HG02943 (cell line): ENCODE measurements at regions not wholly inside any gene's neighbourhood (a gene's known extent, or its start where the extent isn't known, plus 50 kb on each side); places are given as distances from the start of the nearest gene placed in this dataset.
A peak's percentile ranks its signal among the peaks of the same experiment; 100 is the strongest.

Experiments
- ATAC-seq: cut with Tn5 transposase; IDR thresholded peaks from one replicate; pipeline ENCODE4 v1.9.1; 2021; ENCODE audit warnings: mild to moderate bottlenecking, low read depth, moderate library complexity; ENCODE audit not compliant: unreplicated experiment

- ATAC-seq: no peak
Observed at GRCh38 chr6:54706844-54707605, 139.5 kb upstream of the FAM83B start.

DNA sequence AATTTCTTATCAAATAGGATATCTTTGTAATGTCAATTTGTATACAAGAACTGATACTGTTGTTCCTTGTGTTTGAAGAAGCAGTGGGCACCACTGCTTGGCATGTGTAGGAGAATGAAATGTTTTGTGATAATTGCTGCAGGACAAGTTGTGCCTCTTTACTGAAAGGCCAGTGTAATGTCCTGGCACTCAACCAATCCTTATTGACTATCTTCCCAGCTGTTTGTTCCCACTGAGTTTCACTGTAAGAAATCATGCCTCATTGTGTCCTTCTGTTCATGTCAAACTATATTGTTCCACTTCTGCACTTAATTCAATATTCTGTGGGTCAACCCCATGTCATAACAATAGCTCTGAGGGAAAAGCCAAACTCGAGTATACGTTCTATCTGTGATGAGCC, 136.1 kb upstream of the FAM83B start:
- no peak for ATAC-seq

- no peak for ATAC-seq
Observed at GRCh38 chr6:54716010-54716409, 130.6 kb upstream of the FAM83B start.

DNA sequence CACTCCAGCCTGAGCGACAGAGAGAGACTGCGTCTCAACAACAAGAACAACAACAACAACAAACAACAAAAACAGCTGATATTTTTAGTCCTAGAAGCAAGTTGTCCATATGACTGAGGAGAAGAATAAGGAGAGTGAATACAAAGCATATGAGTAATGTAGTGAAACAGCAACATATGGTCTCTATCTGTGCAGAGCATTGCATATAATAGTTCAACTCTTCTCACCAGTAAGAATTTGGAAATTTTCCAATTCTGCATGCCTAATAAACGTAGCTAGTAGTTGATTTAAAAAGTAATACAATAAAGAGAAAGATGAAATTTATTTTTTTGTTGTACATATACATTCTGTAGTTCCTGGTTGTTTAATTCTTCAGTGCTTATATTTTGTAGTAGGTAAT, 129.7 kb upstream of the FAM83B start:
- no peak for ATAC-seq

DNA sequence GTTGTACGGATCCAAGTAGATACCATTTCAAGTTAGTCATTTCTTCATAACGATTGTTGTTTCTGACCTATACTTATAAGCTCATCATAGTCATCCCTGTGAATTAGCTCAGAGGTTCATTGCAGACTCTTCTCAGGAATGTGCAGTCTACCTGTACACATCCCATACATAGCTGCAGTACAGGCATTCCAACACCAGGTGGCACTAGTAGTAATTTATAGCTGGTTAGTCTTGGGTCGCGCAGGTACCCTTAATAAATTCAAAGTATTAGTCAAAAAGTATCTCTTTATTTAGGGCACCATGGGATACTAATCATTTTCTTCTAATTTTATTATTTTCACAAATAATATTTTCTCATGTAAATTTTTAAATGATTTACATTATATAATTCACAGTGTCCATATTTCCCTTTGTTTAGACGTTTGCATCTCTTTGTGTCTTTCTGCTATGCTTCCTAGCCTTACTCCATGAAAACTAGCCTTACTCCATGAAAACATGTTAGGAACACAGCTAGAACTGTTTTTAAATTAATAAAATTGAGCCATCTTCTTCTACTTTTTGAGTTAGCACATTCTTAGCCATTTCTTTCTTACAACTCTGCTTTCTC, 128.6 kb upstream of the FAM83B start:
- peak; percentile 72 for ATAC-seq

GRCh38 chr6:54718541-54719023, 128.0 kb upstream of the FAM83B start:
- ATAC-seq: no peak

- no peak for ATAC-seq
Observed at GRCh38 chr6:54719131-54719530, 127.4 kb upstream of the FAM83B start.

GRCh38 chr6:54719633-54720032, 126.9 kb upstream of the FAM83B start:
- no peak for ATAC-seq

GRCh38 chr6:54722328-54722727, 124.2 kb upstream of the FAM83B start:
- ATAC-seq: no peak

DNA sequence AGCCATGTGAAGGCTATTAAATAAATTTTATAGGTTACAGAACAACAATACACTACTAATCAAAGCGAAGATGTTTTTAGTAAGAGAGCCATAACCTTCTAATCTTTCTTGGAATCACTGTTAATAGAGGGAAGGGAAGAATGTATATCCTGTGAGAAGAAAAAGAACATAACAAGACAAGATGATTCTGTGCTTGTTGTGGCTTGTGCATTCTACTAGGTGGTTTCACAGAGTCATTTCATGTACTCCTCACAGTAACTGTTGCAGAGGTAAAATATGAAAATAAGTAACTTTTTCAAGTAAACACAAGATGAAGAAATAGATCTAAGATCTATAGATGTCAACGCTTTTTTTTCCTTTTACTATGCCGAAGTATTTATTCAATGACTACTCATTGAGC, 116.9 kb upstream of the FAM83B start:
- ATAC-seq: no peak

GRCh38 chr6:54730767-54731630, 115.6 kb upstream of the FAM83B start:
- ATAC-seq: no peak

- no peak for ATAC-seq
Observed at GRCh38 chr6:54737247-54737646, 109.3 kb upstream of the FAM83B start.

DNA sequence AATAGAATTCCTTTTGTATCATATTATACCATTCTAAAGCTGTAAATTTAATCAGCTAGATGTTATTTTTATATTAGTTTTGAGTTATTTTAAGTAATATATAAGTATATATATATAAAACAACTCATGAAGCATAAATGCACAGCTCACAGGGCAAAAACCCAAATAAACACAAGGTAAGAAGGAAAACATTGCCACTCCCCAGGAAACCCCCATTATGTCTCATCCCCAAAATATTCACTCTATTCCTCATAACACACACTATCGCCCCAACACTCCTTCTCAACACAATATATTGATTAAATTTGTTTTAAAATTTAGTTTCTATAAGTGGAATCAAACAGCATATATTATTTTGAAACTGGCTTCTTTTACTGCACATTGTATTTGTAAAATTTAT, 98.6 kb upstream of the FAM83B start:
- no peak for ATAC-seq

DNA sequence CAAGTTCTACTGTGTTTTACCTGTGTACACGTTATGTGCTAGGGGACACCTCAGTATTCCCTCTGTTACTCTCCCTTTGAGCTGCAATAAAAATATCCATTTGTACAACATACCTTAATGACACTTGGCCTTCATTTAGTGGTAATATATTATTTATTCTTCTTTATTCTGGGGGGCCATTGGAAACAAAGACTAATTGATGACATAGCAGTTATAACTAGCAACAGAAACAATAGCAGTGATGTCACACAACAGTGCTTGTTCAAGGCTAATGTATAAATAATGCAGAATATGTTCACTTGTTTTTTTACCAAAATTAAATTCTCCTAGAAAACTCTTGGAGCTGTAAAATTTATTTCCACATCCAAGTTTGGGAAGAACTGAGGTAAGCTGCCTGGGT, 92.2 kb upstream of the FAM83B start:
- no peak for ATAC-seq

DNA sequence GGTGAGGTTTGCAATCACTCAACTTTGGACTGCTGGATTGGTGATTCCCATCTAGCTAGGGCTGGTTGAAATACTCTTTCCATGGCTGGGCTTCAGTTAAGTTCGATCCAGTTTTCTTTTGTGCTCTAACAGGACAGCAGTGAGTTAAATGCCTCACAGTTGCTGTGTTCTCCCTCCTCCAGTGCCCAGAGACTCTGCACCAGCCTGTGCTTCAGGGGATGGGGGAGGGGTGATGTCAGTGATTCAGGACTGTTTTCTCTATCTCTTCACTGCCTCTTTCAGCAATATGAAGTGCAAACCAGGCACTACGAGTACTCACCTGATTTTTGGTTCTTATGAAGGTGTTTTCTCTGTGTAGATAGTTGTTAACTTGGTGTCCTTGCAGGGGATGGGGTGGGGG, 88.2 kb upstream of the FAM83B start:
- ATAC-seq: no peak

DNA sequence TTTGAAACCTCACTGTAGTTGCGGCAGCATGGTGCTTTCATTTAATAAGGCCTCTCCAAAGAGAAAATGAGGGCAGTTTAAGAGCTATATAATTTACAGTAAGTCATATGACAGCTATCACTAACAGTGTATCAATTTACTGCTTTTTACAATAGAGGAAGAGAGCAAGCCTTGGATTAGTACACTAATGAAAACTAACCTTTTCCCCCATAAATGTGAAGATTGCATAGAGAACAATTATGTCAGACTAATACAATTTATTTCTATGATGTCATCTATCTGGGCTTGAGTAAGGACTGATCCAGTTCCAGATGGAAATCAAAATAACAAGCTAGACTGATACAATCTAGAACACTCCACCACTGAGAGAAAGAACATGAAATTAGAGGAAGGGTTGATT, 78.1 kb upstream of the FAM83B start:
- no peak for ATAC-seq

DNA sequence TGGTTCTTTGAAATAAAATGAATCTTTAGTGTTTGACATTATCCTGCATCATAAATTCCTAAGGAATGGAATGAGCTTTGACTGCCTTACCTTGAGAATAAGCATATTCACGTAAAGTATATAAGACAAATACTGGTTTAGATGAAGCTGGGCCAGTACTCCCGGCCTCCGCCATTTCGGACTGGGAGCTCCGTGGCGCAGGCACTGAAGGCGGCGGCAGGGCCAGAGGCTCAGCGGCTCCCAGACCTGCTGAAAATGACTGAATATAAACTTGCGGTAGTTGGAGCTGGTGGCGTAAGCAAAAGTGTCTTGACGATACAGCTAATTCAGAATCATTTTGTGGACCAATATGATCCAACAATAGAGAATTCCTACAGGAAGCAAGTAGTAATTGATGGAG, 76.2 kb upstream of the FAM83B start:
- no peak for ATAC-seq

GRCh38 chr6:54771968-54772367, 74.6 kb upstream of the FAM83B start:
- ATAC-seq: no peak

DNA sequence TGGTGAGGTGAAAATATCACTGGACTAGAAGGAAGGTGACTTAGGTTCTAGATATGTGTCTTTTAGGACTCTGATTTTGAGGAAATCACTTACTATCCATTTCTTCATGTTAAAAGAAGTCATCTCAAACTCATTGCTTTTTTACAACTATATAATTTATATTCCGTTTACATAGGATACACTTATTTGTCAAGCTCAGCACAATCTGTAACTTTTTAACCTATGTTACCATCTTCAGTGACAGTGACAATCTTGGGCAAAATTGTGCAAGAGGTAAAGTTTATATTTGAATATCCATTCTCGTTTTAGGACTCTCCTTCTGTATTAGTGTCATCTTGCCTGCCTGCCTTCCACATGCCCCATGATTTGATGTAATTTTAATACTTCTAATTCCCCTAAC, 74.0 kb upstream of the FAM83B start:
- ATAC-seq: no peak

- no peak for ATAC-seq
Observed at GRCh38 chr6:54775576-54775975, 71.0 kb upstream of the FAM83B start.

DNA sequence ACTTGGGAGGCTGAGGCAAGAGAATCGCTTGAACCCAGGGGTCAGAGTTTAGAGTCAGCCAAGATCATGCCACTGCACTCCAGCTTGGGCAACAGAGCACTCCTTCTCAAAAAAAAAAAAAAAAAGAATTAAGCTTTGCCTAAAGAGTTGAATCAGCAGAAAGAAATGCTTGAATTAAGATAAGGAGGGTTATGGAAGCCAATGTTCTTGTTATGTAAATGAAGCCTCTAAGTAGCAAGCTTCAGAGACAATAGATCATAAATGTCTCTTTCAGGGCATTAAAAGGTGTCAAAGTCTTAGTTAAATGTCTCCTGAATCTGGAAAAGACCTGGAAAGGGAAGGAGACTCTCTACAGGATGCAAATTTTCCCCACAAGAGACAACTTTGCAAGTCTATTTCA, 69.7 kb upstream of the FAM83B start:
- ATAC-seq: no peak
